ENCODE measurements at regions not wholly inside any gene's neighbourhood (a gene's known extent, or its start where the extent isn't known, plus 50 kb on each side); places are given as distances from the start of the nearest gene placed in this dataset.

DNA sequence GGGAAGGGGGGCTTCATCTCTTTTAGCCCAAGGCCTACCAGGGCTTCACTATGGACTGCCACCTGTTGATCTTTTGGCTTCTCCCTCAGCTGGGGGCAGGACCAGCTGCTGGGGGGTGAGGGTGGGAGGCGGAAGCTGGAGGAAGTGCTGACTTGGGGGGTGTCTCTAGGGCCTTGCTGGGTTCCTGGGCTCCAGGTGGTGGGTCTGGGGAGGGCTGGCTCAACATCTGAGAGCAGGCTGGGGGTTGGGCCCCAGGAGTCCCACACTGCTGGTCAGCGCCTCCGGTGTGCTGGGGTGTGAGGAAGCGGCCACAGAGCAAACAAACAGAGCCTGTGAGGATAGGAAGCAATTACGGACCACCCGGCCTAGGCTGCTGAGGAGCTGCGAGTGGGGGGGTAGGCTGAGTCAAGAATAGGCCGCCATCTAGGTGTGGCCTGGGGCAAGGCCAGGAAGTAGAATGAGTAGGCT, 85.7 kb downstream of the EFNB1 start:
- no peaks in the 10 kb centered on the region; the same call in 1 of the 2 replicates for H3K27me3 ChIP-seq (replicated peaks; ENCODE audit: control insufficient read depth, insufficient read depth, low read length)
- H3K4me3 ChIP-seq (replicated peaks; ENCODE audit: low read depth, low read length) = no peak overlapping the region
- no peak for DNase-seq (ENCODE audit: extremely low read depth, insufficient read length)
- H3K36me3 ChIP-seq (ENCODE audit: control insufficient read depth, insufficient read depth, low read length) = no peaks in the 10 kb centered on the region
- TF ChIP-seq, protein P1, sequence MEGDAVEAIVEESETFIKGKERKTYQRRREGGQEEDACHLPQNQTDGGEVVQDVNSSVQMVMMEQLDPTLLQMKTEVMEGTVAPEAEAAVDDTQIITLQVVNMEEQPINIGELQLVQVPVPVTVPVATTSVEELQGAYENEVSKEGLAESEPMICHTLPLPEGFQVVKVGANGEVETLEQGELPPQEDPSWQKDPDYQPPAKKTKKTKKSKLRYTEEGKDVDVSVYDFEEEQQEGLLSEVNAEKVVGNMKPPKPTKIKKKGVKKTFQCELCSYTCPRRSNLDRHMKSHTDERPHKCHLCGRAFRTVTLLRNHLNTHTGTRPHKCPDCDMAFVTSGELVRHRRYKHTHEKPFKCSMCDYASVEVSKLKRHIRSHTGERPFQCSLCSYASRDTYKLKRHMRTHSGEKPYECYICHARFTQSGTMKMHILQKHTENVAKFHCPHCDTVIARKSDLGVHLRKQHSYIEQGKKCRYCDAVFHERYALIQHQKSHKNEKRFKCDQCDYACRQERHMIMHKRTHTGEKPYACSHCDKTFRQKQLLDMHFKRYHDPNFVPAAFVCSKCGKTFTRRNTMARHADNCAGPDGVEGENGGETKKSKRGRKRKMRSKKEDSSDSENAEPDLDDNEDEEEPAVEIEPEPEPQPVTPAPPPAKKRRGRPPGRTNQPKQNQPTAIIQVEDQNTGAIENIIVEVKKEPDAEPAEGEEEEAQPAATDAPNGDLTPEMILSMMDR (IDR thresholded peaks at IDR 0.05; ENCODE audit: insufficient read depth, low read length, poor library complexity, severe bottlenecking) = no peak

DNA sequence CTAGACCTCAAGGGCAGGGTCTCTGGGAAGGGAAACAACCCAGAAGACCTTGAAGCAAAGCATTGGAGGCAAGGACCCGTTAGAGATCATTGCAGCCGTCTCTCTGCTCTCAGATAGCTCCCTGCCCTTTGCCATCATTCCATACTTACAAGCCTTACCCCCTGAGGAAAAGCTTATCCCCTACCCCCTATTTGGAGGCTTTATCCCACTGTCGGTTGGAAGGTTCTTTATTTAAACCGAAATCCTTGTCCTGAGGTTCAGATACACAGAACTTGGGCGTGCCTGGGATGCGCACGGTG, 84.4 kb downstream of the EFNB1 start:
- no peak for DNase-seq (ENCODE audit: extremely low read depth, insufficient read length)
- Histone ChIP-seq H3K27me3 (replicated peaks; ENCODE audit: control insufficient read depth, insufficient read depth, low read length) (no peaks in the 10 kb centered on the region; the same call in 1 of the 2 replicates), H3K4me3 (replicated peaks; ENCODE audit: low read depth, low read length) (no peak overlapping the region), H3K36me3 (ENCODE audit: control insufficient read depth, insufficient read depth, low read length) (no peaks in the 10 kb centered on the region)
- TF ChIP-seq, protein P1 (IDR thresholded peaks at IDR 0.05; ENCODE audit: insufficient read depth, low read length, poor library complexity, severe bottlenecking) = no peak

DNA sequence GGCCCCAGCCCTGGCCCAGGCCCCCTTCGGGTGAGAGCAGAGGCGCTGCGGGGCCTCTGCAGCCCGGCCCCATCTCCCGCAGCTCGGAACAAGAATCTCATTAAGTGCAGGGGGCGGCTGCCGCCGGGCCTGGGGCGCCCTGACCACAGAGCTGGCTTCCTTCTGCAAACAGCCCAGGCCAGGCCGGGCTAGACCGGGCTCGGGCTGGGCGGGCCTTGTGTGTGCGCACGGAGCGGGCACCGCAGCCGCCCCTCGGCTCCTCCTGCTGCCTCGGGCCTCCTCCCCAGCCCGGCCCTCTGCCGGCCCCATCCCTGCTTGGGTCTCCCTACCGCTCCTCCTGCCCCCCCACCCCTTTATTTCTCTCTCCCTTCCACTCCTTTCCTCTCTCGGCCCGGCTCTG, 83.3 kb downstream of the EFNB1 start:
- Histone ChIP-seq H3K4me3 (replicated peaks; ENCODE audit: low read depth, low read length) (no peak overlapping the region), H3K27me3 (replicated peaks; ENCODE audit: control insufficient read depth, insufficient read depth, low read length) (no peaks in the 10 kb centered on the region; the same call in none of the 2 replicates), H3K36me3 (ENCODE audit: control insufficient read depth, insufficient read depth, low read length) (no peaks in the 10 kb centered on the region)
- DNase-seq (ENCODE audit: extremely low read depth, insufficient read length) = no peak
- TF ChIP-seq, protein P1 (IDR thresholded peaks at IDR 0.05; ENCODE audit: insufficient read depth, low read length, poor library complexity, severe bottlenecking) = no peak

DNA sequence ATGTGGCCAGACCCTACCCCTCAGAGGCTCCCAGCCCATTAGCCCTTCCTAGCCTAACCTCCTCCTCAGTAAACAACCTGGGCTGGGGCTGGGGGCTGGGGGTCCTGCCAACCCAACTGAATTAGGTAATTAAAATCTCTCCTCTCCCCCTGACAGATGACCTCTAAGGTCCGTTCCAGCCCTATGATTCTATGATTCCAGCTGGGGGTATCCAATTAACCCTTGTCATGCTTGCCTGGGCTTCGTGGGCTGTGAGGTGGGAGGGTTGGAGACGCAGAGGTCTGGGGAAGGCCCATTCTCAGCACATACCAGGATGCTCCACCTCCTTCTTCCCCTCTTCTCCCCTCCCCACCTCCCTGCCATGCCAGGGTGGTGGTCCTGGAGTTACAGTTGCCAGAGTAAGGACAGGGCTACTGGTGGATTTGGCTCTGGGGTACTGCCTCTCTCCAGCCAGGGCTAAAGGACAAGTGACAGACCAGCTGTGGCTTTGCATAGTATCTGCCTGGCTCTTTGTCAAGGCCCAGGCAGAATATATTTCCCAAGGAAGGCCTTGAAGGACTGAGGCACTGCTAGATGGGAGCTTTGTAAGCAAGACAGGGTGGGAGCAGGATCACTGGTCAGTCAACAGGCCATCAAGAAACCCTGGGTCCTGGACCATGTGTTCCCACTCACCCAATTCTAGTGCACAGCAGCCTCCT, 82.1 kb downstream of the EFNB1 start:
- Histone ChIP-seq H3K27me3 (replicated peaks; ENCODE audit: control insufficient read depth, insufficient read depth, low read length) (no peaks in the 10 kb centered on the region; the same call in none of the 2 replicates), H3K36me3 (ENCODE audit: control insufficient read depth, insufficient read depth, low read length) (no peaks in the 10 kb centered on the region), H3K4me3 (replicated peaks; ENCODE audit: low read depth, low read length) (no peak overlapping the region)
- TF ChIP-seq, protein P1 (IDR thresholded peaks at IDR 0.05; ENCODE audit: insufficient read depth, low read length, poor library complexity, severe bottlenecking) = no peak
- DNase-seq (ENCODE audit: extremely low read depth, insufficient read length) = no peak

DNA sequence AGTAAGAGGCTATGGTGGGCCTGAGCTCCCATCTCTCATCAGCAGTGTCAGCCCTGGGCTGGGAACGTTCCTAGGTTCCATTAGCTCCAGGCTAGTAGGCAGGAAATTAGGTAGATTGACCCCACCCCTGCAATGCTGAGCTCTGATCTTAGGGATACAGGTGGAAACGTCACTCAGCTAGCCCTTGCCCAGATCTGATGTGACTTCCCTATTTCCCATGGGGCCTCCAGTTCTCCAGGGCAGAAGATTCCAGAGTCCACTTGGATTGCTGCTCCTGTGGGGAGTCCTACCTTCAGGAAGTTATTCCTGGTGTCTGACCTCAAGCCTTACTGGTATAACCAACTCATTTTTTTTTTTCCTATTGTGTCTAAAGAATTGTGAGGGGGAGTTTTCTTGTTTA, 81.1 kb downstream of the EFNB1 start:
- Histone ChIP-seq H3K4me3 (replicated peaks; ENCODE audit: low read depth, low read length) (no peak overlapping the region), H3K27me3 (replicated peaks; ENCODE audit: control insufficient read depth, insufficient read depth, low read length) (no peaks in the 10 kb centered on the region; the same call in none of the 2 replicates), H3K36me3 (ENCODE audit: control insufficient read depth, insufficient read depth, low read length) (no peaks in the 10 kb centered on the region)
- TF ChIP-seq, protein P1 (IDR thresholded peaks at IDR 0.05; ENCODE audit: insufficient read depth, low read length, poor library complexity, severe bottlenecking) = no peak
- no peak for DNase-seq (ENCODE audit: extremely low read depth, insufficient read length)

Measured in GM06990 (cell line).